ENCODE measurements at regions not wholly inside any gene's neighbourhood (a gene's known extent, or its start where the extent isn't known, plus 50 kb on each side); places are given as distances from the start of the nearest gene placed in this dataset.

DNA sequence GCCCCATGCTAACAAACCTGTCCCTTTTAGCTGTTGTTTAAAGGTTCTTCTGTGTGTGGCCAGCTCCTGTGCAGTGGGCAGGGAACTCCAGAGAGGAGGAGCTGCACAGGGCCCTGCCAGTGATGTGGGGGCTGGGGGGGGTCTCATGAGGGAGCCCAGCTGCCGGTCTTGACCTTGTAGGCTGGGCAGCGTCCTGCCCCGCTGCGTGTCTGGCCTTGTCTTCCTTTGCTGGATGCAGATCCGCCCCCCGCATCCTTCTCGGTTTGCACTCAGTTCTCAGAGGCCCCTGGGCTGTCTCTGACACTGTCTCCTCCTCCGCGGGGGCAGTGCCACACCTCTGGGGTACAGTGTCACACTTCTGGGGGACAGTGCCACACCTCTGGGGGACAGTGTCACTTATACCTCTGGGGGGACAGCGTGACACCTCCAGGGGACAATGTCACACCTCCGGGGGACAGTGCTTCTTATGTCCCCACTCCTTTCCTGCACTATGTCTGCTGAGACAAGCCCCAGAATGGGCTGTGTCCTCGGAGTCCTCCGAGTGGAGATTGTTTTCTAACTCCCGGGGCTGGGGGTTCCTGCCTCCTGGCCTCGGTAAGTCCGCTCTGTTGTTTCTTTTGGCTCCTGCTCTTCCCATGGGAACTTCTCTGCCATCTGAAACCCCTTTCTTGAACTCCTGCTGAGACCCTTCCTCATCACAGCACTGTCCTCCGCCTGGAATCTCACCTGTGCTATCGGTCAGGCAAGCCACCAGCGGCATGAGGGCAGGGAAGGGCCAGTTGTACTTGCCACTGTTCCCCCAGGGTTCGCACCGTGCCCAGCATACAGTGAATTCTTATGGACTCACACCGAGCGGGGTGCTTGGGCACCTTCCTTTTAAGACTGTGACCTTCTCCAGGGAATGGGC lies 788.3 kb downstream of the TBC1D22A start:
- TF ChIP-seq, protein P1, sequence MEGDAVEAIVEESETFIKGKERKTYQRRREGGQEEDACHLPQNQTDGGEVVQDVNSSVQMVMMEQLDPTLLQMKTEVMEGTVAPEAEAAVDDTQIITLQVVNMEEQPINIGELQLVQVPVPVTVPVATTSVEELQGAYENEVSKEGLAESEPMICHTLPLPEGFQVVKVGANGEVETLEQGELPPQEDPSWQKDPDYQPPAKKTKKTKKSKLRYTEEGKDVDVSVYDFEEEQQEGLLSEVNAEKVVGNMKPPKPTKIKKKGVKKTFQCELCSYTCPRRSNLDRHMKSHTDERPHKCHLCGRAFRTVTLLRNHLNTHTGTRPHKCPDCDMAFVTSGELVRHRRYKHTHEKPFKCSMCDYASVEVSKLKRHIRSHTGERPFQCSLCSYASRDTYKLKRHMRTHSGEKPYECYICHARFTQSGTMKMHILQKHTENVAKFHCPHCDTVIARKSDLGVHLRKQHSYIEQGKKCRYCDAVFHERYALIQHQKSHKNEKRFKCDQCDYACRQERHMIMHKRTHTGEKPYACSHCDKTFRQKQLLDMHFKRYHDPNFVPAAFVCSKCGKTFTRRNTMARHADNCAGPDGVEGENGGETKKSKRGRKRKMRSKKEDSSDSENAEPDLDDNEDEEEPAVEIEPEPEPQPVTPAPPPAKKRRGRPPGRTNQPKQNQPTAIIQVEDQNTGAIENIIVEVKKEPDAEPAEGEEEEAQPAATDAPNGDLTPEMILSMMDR (IDR thresholded peaks at IDR 0.05) = no peak
- no peak for TF ChIP-seq POLR2A (IDR thresholded peaks at IDR 0.05)

Measured in esophagus squamous epithelium (tissue), 4 donors.